Right forelimb (tissue), 1 donor: ENCODE measurements at regions not wholly inside any gene's neighbourhood (a gene's known extent, or its start where the extent isn't known, plus 50 kb on each side); places are given as distances from the start of the nearest gene placed in this dataset.
"Not testable (repeated sequence)": the region's sequence is repeated elsewhere in the genome, so short reads cannot be mapped to it uniquely, and the experiment has no call there.

Source experiments
- DNase-seq: peaks from one replicate; pipeline ENCODE4 v3.0.0-alpha.2; 2018

GRCh38 chr11:103812680-103813079, 223.8 kb upstream of the DDI1 start:
- DNase-seq = no peak

GRCh38 chr11:103820345-103820744, 216.1 kb upstream of the DDI1 start:
- DNase-seq = not testable (repeated sequence)

GRCh38 chr11:103824116-103824515, 212.3 kb upstream of the DDI1 start:
- DNase-seq = no peak

- DNase-seq = no peak
Observed at GRCh38 chr11:103825469-103825868, 211.0 kb upstream of the DDI1 start.

- DNase-seq = no peak
Observed at GRCh38 chr11:103826856-103827255, 209.6 kb upstream of the DDI1 start.

- no peak for DNase-seq
Observed at GRCh38 chr11:103829596-103829995, 206.8 kb upstream of the DDI1 start.

GRCh38 chr11:103830205-103830604, 206.2 kb upstream of the DDI1 start:
- DNase-seq = no peak

- DNase-seq = no peak
Observed at GRCh38 chr11:103832762-103833161, 203.7 kb upstream of the DDI1 start.

GRCh38 chr11:103842191-103842590, 194.2 kb upstream of the DDI1 start:
- no peak for DNase-seq

GRCh38 chr11:103842795-103843194, 193.6 kb upstream of the DDI1 start:
- DNase-seq = no peak

GRCh38 chr11:103844327-103845215, 191.9 kb upstream of the DDI1 start:
- no peak for DNase-seq

- DNase-seq = no peak
Observed at GRCh38 chr11:103845331-103845730, 191.1 kb upstream of the DDI1 start.

- DNase-seq = no peak
Observed at GRCh38 chr11:103848686-103849085, 187.8 kb upstream of the DDI1 start.

- DNase-seq = no peak
Observed at GRCh38 chr11:103849366-103849765, 187.1 kb upstream of the DDI1 start.

GRCh38 chr11:103850419-103851165, 185.8 kb upstream of the DDI1 start:
- no peak for DNase-seq

- no peak for DNase-seq
Observed at GRCh38 chr11:103851166-103851651, 185.2 kb upstream of the DDI1 start.
